Right renal cortex interstitium (tissue), 3 donors: ENCODE measurements at regions not wholly inside any gene's neighbourhood (a gene's known extent, or its start where the extent isn't known, plus 50 kb on each side); places are given as distances from the start of the nearest gene placed in this dataset.

Experiments used
- DNase-seq, 3 donors: peaks; one replicate each; pipeline ENCODE4 v3.0.0-alpha.2; 2013; ENCODE audit warnings: low read depth in 3 of 3, low spot score in 2 of 3

DNA sequence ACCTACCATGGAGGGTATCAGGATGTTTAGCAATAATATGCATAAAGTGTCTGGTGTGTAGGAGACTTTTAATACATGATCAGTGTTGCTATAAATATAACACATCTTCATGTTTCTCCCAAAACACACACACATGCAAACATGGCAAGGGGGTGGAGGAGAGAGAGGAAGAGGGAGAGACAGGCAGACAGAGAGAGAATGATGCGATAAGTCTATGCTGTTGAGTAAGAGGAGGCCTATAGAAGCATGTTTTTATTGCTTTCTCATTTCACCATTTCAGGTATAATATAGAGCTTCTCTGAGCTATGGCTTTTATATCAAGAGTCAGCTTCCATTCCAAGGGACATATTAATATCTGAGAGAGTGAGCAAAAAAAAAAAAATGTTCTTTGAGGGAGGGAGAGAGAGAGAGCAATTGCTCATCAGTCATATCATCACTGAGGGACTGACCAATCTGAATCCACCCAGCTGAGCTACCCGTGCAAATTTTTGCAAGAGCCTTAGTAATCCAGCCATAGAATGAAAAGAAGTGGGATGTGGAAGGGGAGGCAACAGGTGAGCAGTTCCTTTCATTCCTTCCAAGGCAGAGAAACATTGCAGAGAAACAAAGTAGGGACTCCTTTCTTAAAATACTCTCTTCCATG lies 54.8 kb upstream of the RASSF8 start:
- DNase-seq, result no peak

DNA sequence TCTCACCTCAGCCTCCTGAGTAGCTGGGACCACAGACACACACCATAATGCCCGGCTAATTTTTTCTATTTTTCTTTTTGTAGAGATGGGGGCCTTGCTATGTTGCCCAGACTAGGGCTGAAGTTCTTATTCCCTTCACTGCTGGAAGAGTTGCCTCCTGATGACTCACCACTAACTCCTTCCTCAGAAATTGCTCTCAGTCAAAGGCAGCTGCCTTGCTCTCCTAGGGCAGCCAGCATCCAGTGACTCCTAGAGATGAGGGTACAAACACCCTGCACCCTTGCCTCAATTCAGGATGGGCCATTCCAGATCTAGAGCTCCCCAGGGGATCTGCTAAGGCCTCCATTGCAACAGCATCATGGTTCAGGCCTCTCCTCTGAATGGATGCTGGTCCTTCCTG lies 54.0 kb upstream of the RASSF8 start:
- no peak for DNase-seq

DNA sequence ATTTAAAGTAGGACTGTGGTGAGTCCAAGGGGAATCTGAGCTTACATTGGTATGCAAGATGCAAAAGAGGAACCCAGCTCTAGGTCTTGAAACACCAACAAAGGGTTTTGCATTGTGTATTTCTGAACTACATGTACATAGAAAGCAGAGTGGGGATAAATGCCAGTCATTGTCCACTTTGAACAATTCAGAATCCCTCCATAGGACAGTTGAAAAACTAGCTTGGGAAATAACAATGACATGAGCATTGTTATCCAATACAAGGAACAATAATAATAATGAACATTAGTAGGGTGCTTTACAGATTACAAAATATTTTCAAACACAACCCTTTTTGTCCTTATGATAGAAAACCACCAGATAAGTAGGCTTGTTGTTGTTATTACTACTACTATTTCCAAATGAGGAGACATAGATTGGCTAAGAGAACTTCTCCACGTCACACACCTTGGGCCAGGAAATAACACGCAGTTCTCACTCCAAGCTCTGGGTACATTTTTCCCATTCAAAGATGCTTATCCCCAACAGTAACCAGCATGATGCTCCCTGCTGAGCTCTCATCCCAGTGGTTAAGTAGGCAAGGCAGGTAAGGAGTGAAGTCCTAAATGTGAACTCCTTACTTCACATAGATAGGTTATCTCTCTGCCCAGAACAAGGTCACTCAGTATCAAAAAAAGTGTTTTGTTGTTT lies 51.7 kb upstream of the RASSF8 start:
- DNase-seq, result no peak
